ENCODE measurements at regions not wholly inside any gene's neighbourhood (a gene's known extent, or its start where the extent isn't known, plus 50 kb on each side); places are given as distances from the start of the nearest gene placed in this dataset.
"Not testable (repeated sequence)": the region's sequence is repeated elsewhere in the genome, so short reads cannot be mapped to it uniquely, and the experiment has no call there.

DNA sequence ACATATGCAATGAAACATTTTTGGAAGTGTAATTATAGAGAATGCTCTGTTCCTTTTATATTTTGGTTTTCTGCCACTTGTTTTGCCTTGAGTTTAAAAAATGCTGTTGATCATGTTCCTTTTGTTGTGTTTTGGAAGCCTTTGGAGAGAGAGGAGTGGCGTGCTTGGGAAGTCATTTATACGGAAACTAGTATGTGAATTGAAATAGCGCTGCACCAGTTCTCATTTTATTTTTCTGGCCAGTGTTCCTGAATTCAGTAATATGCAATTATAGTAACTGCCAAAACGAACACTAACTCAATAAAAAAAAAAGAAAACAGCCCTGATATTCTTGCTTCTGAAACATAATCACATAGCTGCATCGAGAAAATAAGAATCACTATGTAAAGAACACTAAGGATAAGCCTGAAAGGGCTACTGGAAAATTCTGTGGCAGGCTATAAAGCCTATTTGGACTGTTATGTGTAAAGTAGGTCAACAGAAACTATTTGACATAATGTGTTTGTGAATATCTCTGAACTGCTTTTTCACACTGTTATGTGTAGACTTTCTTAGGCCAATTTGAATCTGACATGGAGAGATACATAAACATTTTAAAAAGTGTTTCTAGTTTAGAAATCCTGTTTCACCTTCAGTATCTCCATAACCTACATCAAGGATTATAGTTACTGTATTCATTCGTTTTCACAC is 742.0 kb downstream of the KCNT2 start:
- Histone ChIP-seq H3K27ac (ENCODE audit: low read depth, low read length, severe bottlenecking) (no peak overlapping the region), H3K4me3 (ENCODE audit: extremely low read depth, insufficient read depth, low read length, poor library complexity, severe bottlenecking) (no peak overlapping the region), H3K4me1 (ENCODE audit: control insufficient read depth, insufficient read depth, low read length, poor library complexity, severe bottlenecking) (no peaks in the 10 kb centered on the region), H3K9me3 (ENCODE audit: control insufficient read depth, low read length) (no peaks in the 10 kb centered on the region), H3K36me3 (ENCODE audit: control insufficient read depth, insufficient read depth, low read length) (no peaks in the 10 kb centered on the region)
- 100% methylated on average over 1 of the region's 6 CpGs; no CpG with 5 or more reads in 1 of the 2 experiments for WGBS, 2 experiments (ENCODE audit: insufficient coverage in 2 of 2)

DNA sequence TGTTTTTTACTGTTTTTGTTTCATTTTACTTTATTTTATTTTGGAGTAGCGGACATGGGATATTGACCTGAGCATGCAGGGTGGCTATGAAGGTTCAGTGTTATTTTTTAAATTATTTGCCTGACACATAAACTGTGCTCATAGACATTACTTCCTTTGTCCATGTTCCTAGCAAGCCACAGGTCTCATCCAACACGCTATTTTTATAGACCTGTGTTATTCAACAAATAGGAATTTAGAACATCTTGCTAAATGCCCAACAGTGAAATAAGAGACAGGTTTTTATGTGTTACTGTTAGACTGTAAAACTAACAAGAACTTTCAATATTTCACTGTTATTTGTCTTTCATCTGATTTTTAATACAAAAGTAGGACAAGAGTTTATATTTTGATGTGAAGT is 756.4 kb downstream of the KCNT2 start:
- H3K27ac ChIP-seq (ENCODE audit: low read depth, low read length, severe bottlenecking), result no peak overlapping the region
- H3K9me3 ChIP-seq (ENCODE audit: control insufficient read depth, low read length), result no peaks in the 10 kb centered on the region
- H3K4me1 ChIP-seq (ENCODE audit: control insufficient read depth, insufficient read depth, low read length, poor library complexity, severe bottlenecking), result no peaks in the 10 kb centered on the region
- no CpG with 5 or more reads among the region's 2 CpGs for WGBS, 2 experiments (ENCODE audit: insufficient coverage in 2 of 2)
- H3K36me3 ChIP-seq (ENCODE audit: control insufficient read depth, insufficient read depth, low read length), result no peaks in the 10 kb centered on the region
- no peak overlapping the region for H3K4me3 ChIP-seq (ENCODE audit: extremely low read depth, insufficient read depth, low read length, poor library complexity, severe bottlenecking)

- no peaks in the 10 kb centered on the region for H3K36me3 ChIP-seq (ENCODE audit: control insufficient read depth, insufficient read depth, low read length)
- WGBS, 2 experiments (ENCODE audit: insufficient coverage in 2 of 2), result 100% methylated on average over 1 of the region's 5 CpGs; no CpG with 5 or more reads in 1 of the 2 experiments
- no peaks in the 10 kb centered on the region for H3K9me3 ChIP-seq (ENCODE audit: control insufficient read depth, low read length)
Measured at GRCh38 chr1:195851016-195851601, 757.1 kb downstream of the KCNT2 start.

GRCh38 chr1:195849180-195849579 is 759.1 kb downstream of the KCNT2 start:
- no CpG with 5 or more reads among the region's 1 CpG for WGBS, 2 experiments (ENCODE audit: insufficient coverage in 2 of 2)
- no peak overlapping the region for H3K27ac ChIP-seq (ENCODE audit: low read depth, low read length, severe bottlenecking)
- H3K4me1 ChIP-seq (ENCODE audit: control insufficient read depth, insufficient read depth, low read length, poor library complexity, severe bottlenecking), result no peaks in the 10 kb centered on the region
- H3K4me3 ChIP-seq (ENCODE audit: extremely low read depth, insufficient read depth, low read length, poor library complexity, severe bottlenecking), result no peak overlapping the region
- peaks cover 4% of the 10 kb centered on the region for H3K9me3 ChIP-seq (ENCODE audit: control insufficient read depth, low read length)
- H3K36me3 ChIP-seq (ENCODE audit: control insufficient read depth, insufficient read depth, low read length), result no peaks in the 10 kb centered on the region

More at GRCh38 chr1:195851016-195851601, 757.1 kb downstream of the KCNT2 start:
- H3K27ac ChIP-seq (ENCODE audit: low read depth, low read length, severe bottlenecking), result no peak overlapping the region
- no peaks in the 10 kb centered on the region for H3K4me1 ChIP-seq (ENCODE audit: control insufficient read depth, insufficient read depth, low read length, poor library complexity, severe bottlenecking)
- H3K4me3 ChIP-seq (ENCODE audit: extremely low read depth, insufficient read depth, low read length, poor library complexity, severe bottlenecking), result no peak overlapping the region

- H3K4me3 ChIP-seq (ENCODE audit: extremely low read depth, insufficient read depth, low read length, poor library complexity, severe bottlenecking), result not testable (repeated sequence)
- H3K27ac ChIP-seq (ENCODE audit: low read depth, low read length, severe bottlenecking), result peak overlapping the region; percentile 72
- 14 to 19% methylated on average over 16 to 18 of the region's 19 CpGs for WGBS, 2 experiments (ENCODE audit: insufficient coverage in 2 of 2)
Measured at GRCh38 chr1:195847957-195848875, 760.0 kb downstream of the KCNT2 start.

DNA sequence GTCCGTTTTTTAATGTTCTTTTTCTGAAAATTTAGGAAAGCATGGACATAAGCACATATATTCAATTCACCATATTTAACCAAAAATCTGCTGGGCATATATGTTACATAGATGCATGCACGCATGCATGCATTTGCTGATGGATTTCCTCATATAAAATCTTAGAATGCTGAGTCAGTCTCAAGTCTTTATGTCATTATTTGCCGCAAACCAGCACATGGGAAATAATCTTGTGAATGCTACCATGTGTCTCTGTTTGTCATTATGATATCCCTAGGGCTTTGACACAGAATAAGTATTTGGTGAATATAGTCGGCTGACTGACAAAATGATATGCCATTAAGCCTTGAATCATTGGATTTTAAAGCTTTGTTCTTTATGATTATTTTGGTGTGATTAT is 776.5 kb downstream of the KCNT2 start:
- WGBS, 2 experiments (ENCODE audit: insufficient coverage in 2 of 2), result 90 to 93% methylated on average over 2 to 3 of the region's 4 CpGs
- Histone ChIP-seq H3K4me1 (ENCODE audit: control insufficient read depth, insufficient read depth, low read length, poor library complexity, severe bottlenecking) (no peaks in the 10 kb centered on the region), H3K9me3 (ENCODE audit: control insufficient read depth, low read length) (no peaks in the 10 kb centered on the region), H3K36me3 (ENCODE audit: control insufficient read depth, insufficient read depth, low read length) (no peaks in the 10 kb centered on the region), H3K27ac (ENCODE audit: low read depth, low read length, severe bottlenecking) (no peak overlapping the region), H3K4me3 (ENCODE audit: extremely low read depth, insufficient read depth, low read length, poor library complexity, severe bottlenecking) (no peak overlapping the region)

More at GRCh38 chr1:195847957-195848875, 760.0 kb downstream of the KCNT2 start:
- not testable (repeated sequence) for H3K9me3 ChIP-seq (ENCODE audit: control insufficient read depth, low read length); H3K36me3 ChIP-seq (ENCODE audit: control insufficient read depth, insufficient read depth, low read length); H3K4me1 ChIP-seq (ENCODE audit: control insufficient read depth, insufficient read depth, low read length, poor library complexity, severe bottlenecking)

GRCh38 chr1:195828325-195828724 is 779.9 kb downstream of the KCNT2 start:
- H3K36me3 ChIP-seq (ENCODE audit: control insufficient read depth, insufficient read depth, low read length), result no peaks in the 10 kb centered on the region
- H3K4me1 ChIP-seq (ENCODE audit: control insufficient read depth, insufficient read depth, low read length, poor library complexity, severe bottlenecking), result no peaks in the 10 kb centered on the region
- no peak overlapping the region for H3K4me3 ChIP-seq (ENCODE audit: extremely low read depth, insufficient read depth, low read length, poor library complexity, severe bottlenecking)
- H3K9me3 ChIP-seq (ENCODE audit: control insufficient read depth, low read length), result no peaks in the 10 kb centered on the region
- no peak overlapping the region for H3K27ac ChIP-seq (ENCODE audit: low read depth, low read length, severe bottlenecking)

DNA sequence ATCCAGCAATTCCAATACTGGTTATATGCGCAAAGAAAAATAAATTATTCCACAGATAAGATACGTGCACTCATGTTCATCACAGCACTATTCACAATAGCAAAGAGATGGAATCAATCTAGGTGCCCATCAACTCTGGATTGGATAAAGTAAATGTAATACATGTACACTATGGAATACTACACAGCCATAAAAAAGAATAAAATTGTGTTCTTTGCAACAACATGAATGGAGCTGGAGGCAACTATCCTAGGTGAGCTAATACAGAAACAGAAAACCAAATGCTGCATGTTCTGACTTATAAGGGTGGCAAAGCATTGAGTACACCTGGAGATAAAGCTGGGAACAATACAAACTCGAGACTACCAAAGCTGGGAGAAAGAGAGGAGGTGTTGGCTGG is 787.3 kb downstream of the KCNT2 start:
- no peaks in the 10 kb centered on the region for H3K36me3 ChIP-seq (ENCODE audit: control insufficient read depth, insufficient read depth, low read length)
- 76% methylated on average over 2 of the region's 3 CpGs; no CpG with 5 or more reads in 1 of the 2 experiments for WGBS, 2 experiments (ENCODE audit: insufficient coverage in 2 of 2)
- no peaks in the 10 kb centered on the region for H3K9me3 ChIP-seq (ENCODE audit: control insufficient read depth, low read length)
- no peak overlapping the region for H3K27ac ChIP-seq (ENCODE audit: low read depth, low read length, severe bottlenecking)
- H3K4me1 ChIP-seq (ENCODE audit: control insufficient read depth, insufficient read depth, low read length, poor library complexity, severe bottlenecking), result no peaks in the 10 kb centered on the region
- H3K4me3 ChIP-seq (ENCODE audit: extremely low read depth, insufficient read depth, low read length, poor library complexity, severe bottlenecking), result no peak overlapping the region

- no CpG with 5 or more reads among the region's 2 CpGs for WGBS, 2 experiments (ENCODE audit: insufficient coverage in 2 of 2)
- no peak overlapping the region for H3K27ac ChIP-seq (ENCODE audit: low read depth, low read length, severe bottlenecking)
Measured at GRCh38 chr1:195806060-195806459, 802.2 kb downstream of the KCNT2 start.

GRCh38 chr1:195804547-195804946 is 803.7 kb downstream of the KCNT2 start:
- Histone ChIP-seq H3K27ac (ENCODE audit: low read depth, low read length, severe bottlenecking) (no peak overlapping the region), H3K9me3 (ENCODE audit: control insufficient read depth, low read length) (no peaks in the 10 kb centered on the region), H3K4me3 (ENCODE audit: extremely low read depth, insufficient read depth, low read length, poor library complexity, severe bottlenecking) (no peak overlapping the region), H3K4me1 (ENCODE audit: control insufficient read depth, insufficient read depth, low read length, poor library complexity, severe bottlenecking) (no peaks in the 10 kb centered on the region), H3K36me3 (ENCODE audit: control insufficient read depth, insufficient read depth, low read length) (no peaks in the 10 kb centered on the region)

More at GRCh38 chr1:195806060-195806459, 802.2 kb downstream of the KCNT2 start:
- Histone ChIP-seq H3K36me3 (ENCODE audit: control insufficient read depth, insufficient read depth, low read length) (no peaks in the 10 kb centered on the region), H3K4me1 (ENCODE audit: control insufficient read depth, insufficient read depth, low read length, poor library complexity, severe bottlenecking) (no peaks in the 10 kb centered on the region), H3K9me3 (ENCODE audit: control insufficient read depth, low read length) (no peaks in the 10 kb centered on the region), H3K4me3 (ENCODE audit: extremely low read depth, insufficient read depth, low read length, poor library complexity, severe bottlenecking) (no peak overlapping the region)
